ENCODE measurements at regions not wholly inside any gene's neighbourhood (a gene's known extent, or its start where the extent isn't known, plus 50 kb on each side); places are given as distances from the start of the nearest gene placed in this dataset.

GRCh38 chr18:69233465-69234054 is 167.1 kb upstream of the DOK6 start:
- H3K4me3 ChIP-seq (ENCODE audit: low read depth, low read length, poor library complexity, severe bottlenecking), result no peak overlapping the region
- H3K9me2 ChIP-seq (ENCODE audit: insufficient read depth, low read length), result no peaks in the 10 kb centered on the region
- intact Hi-C loops (cut with micrococcal nuclease; ENCODE audit: unreplicated experiment), result no loop called here
- H4K20me1 ChIP-seq (ENCODE audit: insufficient read depth, low read length), result no peaks in the 10 kb centered on the region
- no peaks in the 10 kb centered on the region for H3K4me1 ChIP-seq (ENCODE audit: insufficient read depth, low read length, poor library complexity, severe bottlenecking)
- H3K9me3 ChIP-seq (ENCODE audit: low read length), result no peaks in the 10 kb centered on the region
- H3K79me2 ChIP-seq (ENCODE audit: insufficient read depth, low read depth, low read length), result no peaks in the 10 kb centered on the region
- no peak overlapping the region for H2AFZ ChIP-seq (ENCODE audit: low read length)
- no TSS peak for BruUV-seq (replicated peaks)
- no peaks in the 10 kb centered on the region for H3K36me3 ChIP-seq (ENCODE audit: insufficient read depth, low read length)
- CTCF ChIA-PET (ENCODE audit: unreplicated experiment), result no interaction called here
- POLR2A ChIA-PET, result no interaction called here
- DNase-seq (ENCODE audit: low spot score), result no peak
- H3K4me2 ChIP-seq (ENCODE audit: low read length), result no peak overlapping the region
- TF ChIP-seq CTCF (conservative IDR thresholded peaks at IDR 0.05; ENCODE audit: low read length), result no peak
- TF ChIP-seq EZH2phosphoT487 (IDR thresholded peaks at IDR 0.05; ENCODE audit: borderline replicate concordance, low read depth, low read length), result no peak
- no peak overlapping the region for H3K27ac ChIP-seq (ENCODE audit: low read depth, low read length, poor library complexity, severe bottlenecking)

- no peaks in the 10 kb centered on the region for H3K4me1 ChIP-seq (ENCODE audit: insufficient read depth, low read length, poor library complexity, severe bottlenecking)
- no peaks in the 10 kb centered on the region for H3K9me3 ChIP-seq (ENCODE audit: low read length)
- H3K36me3 ChIP-seq (ENCODE audit: insufficient read depth, low read length), result no peaks in the 10 kb centered on the region
- no peak overlapping the region for H3K4me3 ChIP-seq (ENCODE audit: low read depth, low read length, poor library complexity, severe bottlenecking)
- H3K9me2 ChIP-seq (ENCODE audit: insufficient read depth, low read length), result no peaks in the 10 kb centered on the region
- BruUV-seq (replicated peaks), result no TSS peak
- H3K79me2 ChIP-seq (ENCODE audit: insufficient read depth, low read depth, low read length), result no peaks in the 10 kb centered on the region
- H4K20me1 ChIP-seq (ENCODE audit: insufficient read depth, low read length), result no peaks in the 10 kb centered on the region
- ChIA-PET CTCF (ENCODE audit: unreplicated experiment) (interaction anchor here (0.6 kb wide), 1 partner anchor 1017 kb away, joined by 3 read pairs; no protein-coding TSS in a partner anchor), POLR2A (no interaction called here)
- DNase-seq (ENCODE audit: low spot score), result no peak
- H3K27ac ChIP-seq (ENCODE audit: low read depth, low read length, poor library complexity, severe bottlenecking), result no peak overlapping the region
- TF ChIP-seq CTCF (conservative IDR thresholded peaks at IDR 0.05; ENCODE audit: low read length), result no peak
- no peak overlapping the region for H2AFZ ChIP-seq (ENCODE audit: low read length)
- intact Hi-C loops (cut with micrococcal nuclease; ENCODE audit: unreplicated experiment), result no loop called here
- no peak overlapping the region for H3K4me2 ChIP-seq (ENCODE audit: low read length)
Measured at GRCh38 chr18:69239849-69240674, 160.6 kb upstream of the DOK6 start.

GRCh38 chr18:69246027-69246426 is 154.7 kb upstream of the DOK6 start:
- no peaks in the 10 kb centered on the region for H4K20me1 ChIP-seq (ENCODE audit: insufficient read depth, low read length)
- H3K4me2 ChIP-seq (ENCODE audit: low read length), result no peak overlapping the region
- H3K36me3 ChIP-seq (ENCODE audit: insufficient read depth, low read length), result no peaks in the 10 kb centered on the region
- BruUV-seq (replicated peaks), result no TSS peak
- H2AFZ ChIP-seq (ENCODE audit: low read length), result no peak overlapping the region
- H3K9me3 ChIP-seq (ENCODE audit: low read length), result no peaks in the 10 kb centered on the region
- no peaks in the 10 kb centered on the region for H3K4me1 ChIP-seq (ENCODE audit: insufficient read depth, low read length, poor library complexity, severe bottlenecking)
- intact Hi-C loops (cut with micrococcal nuclease; ENCODE audit: unreplicated experiment), result no loop called here
- no peak for DNase-seq (ENCODE audit: low spot score)
- POLR2A ChIA-PET, result no interaction called here
- H3K9me2 ChIP-seq (ENCODE audit: insufficient read depth, low read length), result no peaks in the 10 kb centered on the region
- no peak overlapping the region for H3K27ac ChIP-seq (ENCODE audit: low read depth, low read length, poor library complexity, severe bottlenecking)
- no peak overlapping the region for H3K4me3 ChIP-seq (ENCODE audit: low read depth, low read length, poor library complexity, severe bottlenecking)
- CTCF ChIA-PET (ENCODE audit: unreplicated experiment), result no interaction called here
- TF ChIP-seq CTCF (conservative IDR thresholded peaks at IDR 0.05; ENCODE audit: low read length), result no peak
- TF ChIP-seq EZH2phosphoT487 (IDR thresholded peaks at IDR 0.05; ENCODE audit: borderline replicate concordance, low read depth, low read length), result no peak
- no peaks in the 10 kb centered on the region for H3K79me2 ChIP-seq (ENCODE audit: insufficient read depth, low read depth, low read length)
